ENCODE measurements at regions not wholly inside any gene's neighbourhood (a gene's known extent, or its start where the extent isn't known, plus 50 kb on each side); places are given as distances from the start of the nearest gene placed in this dataset.

- Histone ChIP-seq H3K36me3 (no peaks in the 10 kb centered on the region), H3K27ac (no peak overlapping the region), H3K4me1 (no peaks in the 10 kb centered on the region), H3K27me3 (peaks cover 0 to 5% of the 10 kb centered on the region in 2 donors), H3K9me3 (no peaks in the 10 kb centered on the region), H3K4me3 (no peak overlapping the region)
- no peak for ATAC-seq
- intact Hi-C loops (cut with DNase I): no loop called here
- TF ChIP-seq CTCF (IDR thresholded peaks at IDR 0.05): no peak
- DNase-seq: no peak
Observed at GRCh38 chr11:113571531-113571930, 96.3 kb upstream of the DRD2 start.

GRCh38 chr11:113570906-113571305, 95.7 kb upstream of the DRD2 start:
- ATAC-seq (no peak), DNase-seq (no peak)
- H3K4me3 ChIP-seq: no peak overlapping the region
- no peak for TF ChIP-seq CTCF (IDR thresholded peaks at IDR 0.05)
- H3K27me3 ChIP-seq: peaks cover 0 to 5% of the 10 kb centered on the region in 2 donors
- no peaks in the 10 kb centered on the region for H3K9me3 ChIP-seq
- no peaks in the 10 kb centered on the region for H3K4me1 ChIP-seq
- intact Hi-C loops (cut with DNase I): no loop called here
- H3K36me3 ChIP-seq: no peaks in the 10 kb centered on the region
- H3K27ac ChIP-seq: no peak overlapping the region

GRCh38 chr11:113569391-113569790, 94.2 kb upstream of the DRD2 start:
- intact Hi-C loops (cut with DNase I): no loop called here
- Histone ChIP-seq H3K9me3 (no peaks in the 10 kb centered on the region), H3K27me3 (peaks cover 0 to 12% of the 10 kb centered on the region in 2 donors), H3K4me3 (no peak overlapping the region), H3K4me1 (no peaks in the 10 kb centered on the region), H3K36me3 (no peaks in the 10 kb centered on the region), H3K27ac (no peak overlapping the region)
- TF ChIP-seq CTCF (IDR thresholded peaks at IDR 0.05): no peak
- ATAC-seq (no peak), DNase-seq (no peak)

- Histone ChIP-seq H3K4me1 (no peaks in the 10 kb centered on the region), H3K4me3 (no peak overlapping the region), H3K36me3 (no peaks in the 10 kb centered on the region), H3K27me3 (peaks cover 0 to 13% of the 10 kb centered on the region in 2 donors), H3K9me3 (no peaks in the 10 kb centered on the region), H3K27ac (no peak overlapping the region)
- no peak for ATAC-seq
- no peak for TF ChIP-seq CTCF (IDR thresholded peaks at IDR 0.05)
- intact Hi-C loops (cut with DNase I): no loop called here
- DNase-seq: peak in 1 of 4 donors; percentile 28
Observed at GRCh38 chr11:113568566-113568965, 93.4 kb upstream of the DRD2 start.

DNA sequence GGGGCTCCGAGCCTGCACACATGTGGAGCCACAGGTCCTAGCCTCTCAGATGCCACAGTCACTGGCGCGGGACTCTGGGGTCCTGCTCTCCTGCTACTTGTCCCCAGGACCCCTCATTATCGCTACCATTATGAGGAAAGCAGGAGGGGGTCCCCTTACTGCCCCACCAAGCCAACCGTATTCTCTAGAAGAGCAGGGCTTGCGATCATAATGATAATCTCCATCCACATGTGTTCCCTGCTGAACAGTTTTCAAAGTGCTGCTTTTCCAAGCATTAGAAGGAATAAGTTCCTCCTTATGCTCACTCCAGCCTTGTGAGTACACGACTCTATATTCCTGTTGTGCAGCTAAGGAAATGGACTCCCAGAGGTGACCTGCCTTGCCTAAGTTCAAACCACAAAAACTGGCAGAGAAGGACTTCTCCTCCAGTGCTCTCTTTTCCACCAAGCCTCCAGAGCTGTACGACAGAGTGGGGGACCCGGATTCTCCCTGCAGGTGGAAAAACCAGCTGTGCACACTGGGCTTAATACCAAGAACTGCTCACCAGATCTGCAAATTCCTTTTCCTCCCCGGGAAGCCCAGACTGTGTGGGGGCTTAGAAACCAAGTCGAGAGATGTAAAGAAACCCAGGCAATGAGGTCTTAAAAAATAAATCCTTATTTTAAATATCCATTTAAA, 92.8 kb upstream of the DRD2 start:
- no peak for TF ChIP-seq CTCF (IDR thresholded peaks at IDR 0.05)
- Histone ChIP-seq H3K4me3 (no peak overlapping the region), H3K27ac (no peak overlapping the region), H3K4me1 (no peaks in the 10 kb centered on the region), H3K36me3 (no peaks in the 10 kb centered on the region), H3K9me3 (no peaks in the 10 kb centered on the region), H3K27me3 (peaks cover 0 to 13% of the 10 kb centered on the region in 2 donors)
- intact Hi-C loops (cut with DNase I): no loop called here
- DNase-seq (peak in 1 of 4 donors; percentile 10), ATAC-seq (no peak)

Measured in left lung (tissue), 4 donors.